ENCODE measurements at regions not wholly inside any gene's neighbourhood (a gene's known extent, or its start where the extent isn't known, plus 50 kb on each side); places are given as distances from the start of the nearest gene placed in this dataset.

DNA sequence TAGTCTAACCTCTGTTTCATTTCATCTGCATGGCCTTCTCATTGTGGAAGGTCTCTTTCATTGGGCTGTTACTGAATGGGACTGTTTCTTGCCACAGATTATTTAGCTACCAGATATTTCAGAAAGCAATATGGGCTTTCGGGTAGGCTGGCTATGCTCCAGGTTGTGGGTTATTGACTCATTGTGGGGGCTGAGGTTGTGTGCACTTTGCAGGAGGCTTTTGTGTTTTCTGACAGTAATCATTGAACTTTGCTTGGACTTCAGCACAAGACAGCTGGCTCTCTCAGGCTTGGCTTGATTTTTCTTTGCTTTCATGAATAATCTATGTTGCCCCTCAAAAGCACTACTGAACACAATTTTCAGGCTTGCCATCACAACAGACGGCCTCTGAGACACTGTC lies 771.1 kb upstream of the TSPY4 start:
- ChIA-PET CTCF (no interaction called here), POLR2A (no interaction called here)
- no peak overlapping the region for H3K4me3 Mint-ChIP-seq
- intact Hi-C loops (cut with micrococcal nuclease), result no loop called here
- H3K27ac Mint-ChIP-seq, result no peak overlapping the region
- H3K9me3 Mint-ChIP-seq (ENCODE audit: insufficient read depth), result no peaks in the 10 kb centered on the region
- no peaks in the 10 kb centered on the region for H3K4me1 Mint-ChIP-seq
- H3K4me1 ChIP-seq (ENCODE audit: control insufficient read depth in 2 of 2, insufficient read depth in 2 of 2, low read length in 2 of 2), result no peaks in the 10 kb centered on the region
- no peaks in the 10 kb centered on the region for H3K9me3 ChIP-seq (ENCODE audit: control extremely low read depth in 1 of 3, control insufficient read depth in 2 of 3, insufficient read depth in 1 of 3, low read length in 2 of 3)
- H3K36me3 ChIP-seq (replicated peaks in 1 of 2; ENCODE audit: control extremely low read depth in 1 of 2, control insufficient read depth in 1 of 2, extremely low read depth in 1 of 2, insufficient read depth in 2 of 2, low read length in 1 of 2), result no peaks in the 10 kb centered on the region
- no peak overlapping the region for H3K4me3 ChIP-seq (ENCODE audit: control extremely low read depth in 1 of 5, extremely low read depth in 1 of 5, insufficient read depth in 1 of 5, low read depth in 2 of 5, low read length in 4 of 5)
- no peaks in the 10 kb centered on the region for H4K20me1 ChIP-seq (ENCODE audit: control insufficient read depth, insufficient read depth, low read length, poor library complexity, severe bottlenecking)
- H3K27me3 Mint-ChIP-seq, result no peaks in the 10 kb centered on the region
- no peaks in the 10 kb centered on the region for H3K79me2 ChIP-seq (ENCODE audit: control insufficient read depth, insufficient read depth, low read length)
- DNase-seq (no peak), ATAC-seq (ENCODE audit: low read depth) (no peak)
- no peak overlapping the region for H2AFZ ChIP-seq (ENCODE audit: insufficient read depth, low read depth, low read length, poor library complexity, severe bottlenecking)
- H3K27ac ChIP-seq (ENCODE audit: low read length in 2 of 2), result no peak overlapping the region
- no peak for TF ChIP-seq EZH2 (IDR thresholded peaks at IDR 0.05; ENCODE audit: borderline replicate concordance, insufficient read depth, low read depth, low read length, poor library complexity, severe bottlenecking)
- TF ChIP-seq, protein P1, sequence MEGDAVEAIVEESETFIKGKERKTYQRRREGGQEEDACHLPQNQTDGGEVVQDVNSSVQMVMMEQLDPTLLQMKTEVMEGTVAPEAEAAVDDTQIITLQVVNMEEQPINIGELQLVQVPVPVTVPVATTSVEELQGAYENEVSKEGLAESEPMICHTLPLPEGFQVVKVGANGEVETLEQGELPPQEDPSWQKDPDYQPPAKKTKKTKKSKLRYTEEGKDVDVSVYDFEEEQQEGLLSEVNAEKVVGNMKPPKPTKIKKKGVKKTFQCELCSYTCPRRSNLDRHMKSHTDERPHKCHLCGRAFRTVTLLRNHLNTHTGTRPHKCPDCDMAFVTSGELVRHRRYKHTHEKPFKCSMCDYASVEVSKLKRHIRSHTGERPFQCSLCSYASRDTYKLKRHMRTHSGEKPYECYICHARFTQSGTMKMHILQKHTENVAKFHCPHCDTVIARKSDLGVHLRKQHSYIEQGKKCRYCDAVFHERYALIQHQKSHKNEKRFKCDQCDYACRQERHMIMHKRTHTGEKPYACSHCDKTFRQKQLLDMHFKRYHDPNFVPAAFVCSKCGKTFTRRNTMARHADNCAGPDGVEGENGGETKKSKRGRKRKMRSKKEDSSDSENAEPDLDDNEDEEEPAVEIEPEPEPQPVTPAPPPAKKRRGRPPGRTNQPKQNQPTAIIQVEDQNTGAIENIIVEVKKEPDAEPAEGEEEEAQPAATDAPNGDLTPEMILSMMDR (IDR thresholded peaks at IDR 0.05), result no peak
- H3K27me3 ChIP-seq (replicated peaks in 1 of 4; ENCODE audit: control extremely low read depth in 1 of 4, control insufficient read depth in 3 of 4, insufficient read depth in 4 of 4, low read length in 3 of 4), result no peaks in the 10 kb centered on the region
- 80% methylated on average over 1 of the region's 2 CpGs for WGBS (ENCODE audit: insufficient coverage)
- no peak overlapping the region for H3K4me2 ChIP-seq (replicated peaks; ENCODE audit: low read depth, low read length, poor library complexity, severe bottlenecking)
- H3K9ac ChIP-seq (ENCODE audit: low read length), result no peak overlapping the region

DNA sequence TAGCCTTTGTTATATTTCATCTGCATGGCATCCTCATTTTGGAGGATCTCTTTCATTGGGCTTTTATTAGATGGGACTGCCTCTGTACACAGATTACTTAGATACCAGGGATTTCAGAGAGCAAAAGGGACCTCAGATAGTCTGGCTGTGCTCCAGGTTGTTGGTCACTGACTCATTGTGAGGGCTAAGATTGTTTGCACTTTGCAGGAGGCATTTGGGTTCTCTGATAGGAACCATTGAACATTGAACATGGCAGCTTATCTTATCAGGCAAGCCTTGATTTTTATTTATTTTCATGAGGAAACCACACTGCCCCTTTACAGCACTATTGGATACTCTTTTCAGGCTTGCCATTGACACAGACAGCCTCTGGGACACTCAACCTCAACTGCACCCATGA lies 766.9 kb upstream of the TSPY4 start:
- intact Hi-C loops (cut with micrococcal nuclease), result no loop called here

More for the DNA sequence above, 766.9 kb upstream of the TSPY4 start:
- Histone ChIP-seq H4K20me1 (ENCODE audit: control insufficient read depth, insufficient read depth, low read length, poor library complexity, severe bottlenecking) (no peaks in the 10 kb centered on the region), H3K9me3 (ENCODE audit: control extremely low read depth in 1 of 3, control insufficient read depth in 2 of 3, insufficient read depth in 1 of 3, low read length in 2 of 3) (no peaks in the 10 kb centered on the region), H3K9ac (ENCODE audit: low read length) (no peak overlapping the region), H3K4me2 (replicated peaks; ENCODE audit: low read depth, low read length, poor library complexity, severe bottlenecking) (no peak overlapping the region), H2AFZ (ENCODE audit: insufficient read depth, low read depth, low read length, poor library complexity, severe bottlenecking) (no peak overlapping the region), H3K36me3 (replicated peaks in 1 of 2; ENCODE audit: control extremely low read depth in 1 of 2, control insufficient read depth in 1 of 2, extremely low read depth in 1 of 2, insufficient read depth in 2 of 2, low read length in 1 of 2) (no peaks in the 10 kb centered on the region), H3K27ac (ENCODE audit: low read length in 2 of 2) (no peak overlapping the region), H3K79me2 (ENCODE audit: control insufficient read depth, insufficient read depth, low read length) (no peaks in the 10 kb centered on the region), H3K4me3 (ENCODE audit: control extremely low read depth in 1 of 5, extremely low read depth in 1 of 5, insufficient read depth in 1 of 5, low read depth in 2 of 5, low read length in 4 of 5) (no peak overlapping the region), H3K4me1 (ENCODE audit: control insufficient read depth in 2 of 2, insufficient read depth in 2 of 2, low read length in 2 of 2) (no peaks in the 10 kb centered on the region), H3K27me3 (replicated peaks in 1 of 4; ENCODE audit: control extremely low read depth in 1 of 4, control insufficient read depth in 3 of 4, insufficient read depth in 4 of 4, low read length in 3 of 4) (no peaks in the 10 kb centered on the region)
- Mint-ChIP-seq H3K4me1 (no peaks in the 10 kb centered on the region), H3K9me3 (ENCODE audit: insufficient read depth) (no peaks in the 10 kb centered on the region), H3K27ac (no peak overlapping the region), H3K4me3 (no peak overlapping the region), H3K27me3 (no peaks in the 10 kb centered on the region)
- TF ChIP-seq, protein P1 (IDR thresholded peaks at IDR 0.05), result no peak
- TF ChIP-seq EZH2 (IDR thresholded peaks at IDR 0.05; ENCODE audit: borderline replicate concordance, insufficient read depth, low read depth, low read length, poor library complexity, severe bottlenecking), result no peak
- ChIA-PET POLR2A (no interaction called here), CTCF (no interaction called here)
- no peak for ATAC-seq (ENCODE audit: low read depth)
- DNase-seq, result no peak
